C4-2B (cell line): ENCODE measurements at regions not wholly inside any gene's neighbourhood (a gene's known extent, or its start where the extent isn't known, plus 50 kb on each side); places are given as distances from the start of the nearest gene placed in this dataset.
"Not testable (repeated sequence)": the region's sequence is repeated elsewhere in the genome, so short reads cannot be mapped to it uniquely, and the experiment has no call there.

Experiments used
- H3K27ac ChIP-seq: fragments of 450-650 bp; 2 replicates; pipeline ENCODE4 v1.5.1; 2017
- CTCF ChIP-seq: fragments of 450-650 bp; conservative IDR thresholded peaks from 2 replicates; pipeline ENCODE4 v1.5.1; 2017; ENCODE audit warnings: mild to moderate bottlenecking
- ZFX ChIP-seq: fragments of 450-650 bp; IDR thresholded peaks from 2 replicates; pipeline ENCODE4 v1.6.1; 2017

- TF ChIP-seq CTCF (no peak), ZFX (no peak)
- no peak overlapping the region for H3K27ac ChIP-seq
These were observed 211.6 kb upstream of the NR5A2 start for GRCh38 chr1:199815947-199816346.

DNA sequence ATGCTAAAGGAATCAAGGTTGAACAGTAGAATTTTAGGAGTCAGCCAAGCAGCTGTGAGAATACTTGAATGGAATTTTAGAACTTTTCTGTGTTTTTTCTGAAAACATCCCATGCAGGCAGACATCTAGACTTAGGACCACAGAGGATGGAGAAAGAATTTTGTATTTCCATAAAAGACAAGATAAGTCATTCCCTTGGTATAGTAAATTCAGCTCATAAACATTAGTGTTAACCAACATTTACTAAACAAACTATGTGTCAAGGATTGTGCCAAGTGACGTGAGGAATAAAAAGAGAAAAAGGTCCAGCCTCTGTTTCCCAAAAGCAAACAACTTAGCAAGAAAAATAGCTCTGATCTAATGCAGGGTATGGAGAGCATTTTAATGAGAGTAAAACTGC lies 210.2 kb upstream of the NR5A2 start:
- TF ChIP-seq CTCF (no peak), ZFX (no peak)
- no peak overlapping the region for H3K27ac ChIP-seq

DNA sequence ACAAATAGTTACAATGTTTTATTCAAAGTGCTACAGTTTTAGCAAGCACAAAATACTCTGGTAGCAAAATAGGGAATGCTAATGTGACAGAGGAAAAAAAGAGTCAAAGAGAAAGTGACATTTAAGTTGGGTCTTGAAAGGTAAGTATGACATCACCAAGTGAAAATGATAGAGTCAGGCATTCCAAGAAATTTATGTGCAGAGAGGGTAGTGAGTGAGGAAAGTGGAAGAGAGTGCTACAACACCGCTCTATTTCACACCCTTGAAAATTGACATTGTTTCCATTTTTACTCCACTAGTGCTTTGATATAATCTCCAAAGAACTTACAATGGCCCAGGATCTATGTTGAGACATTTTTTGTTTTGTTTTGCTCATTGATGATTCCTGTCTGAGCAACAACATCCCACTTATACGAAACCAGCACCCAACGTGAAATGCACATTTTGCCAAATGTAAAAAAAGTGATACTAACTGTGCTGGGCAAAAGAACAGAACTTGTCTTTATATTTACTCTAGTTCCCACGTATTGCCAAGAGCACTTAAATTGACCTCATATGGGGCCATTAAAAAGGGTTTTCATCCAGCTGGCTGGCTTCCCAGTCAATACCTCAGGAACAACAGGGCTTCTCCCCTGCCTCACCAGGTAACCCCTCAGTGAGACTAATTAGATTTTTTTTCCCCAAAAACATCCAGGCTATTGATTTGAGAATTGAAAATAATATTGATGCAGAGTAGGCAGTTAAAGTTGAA lies 206.3 kb upstream of the NR5A2 start:
- no peak overlapping the region for H3K27ac ChIP-seq
- TF ChIP-seq ZFX (no peak), CTCF (no peak)

GRCh38 chr1:199832451-199832850 lies 195.1 kb upstream of the NR5A2 start:
- no peak overlapping the region for H3K27ac ChIP-seq
- no peak for TF ChIP-seq CTCF
- TF ChIP-seq ZFX = no peak

DNA sequence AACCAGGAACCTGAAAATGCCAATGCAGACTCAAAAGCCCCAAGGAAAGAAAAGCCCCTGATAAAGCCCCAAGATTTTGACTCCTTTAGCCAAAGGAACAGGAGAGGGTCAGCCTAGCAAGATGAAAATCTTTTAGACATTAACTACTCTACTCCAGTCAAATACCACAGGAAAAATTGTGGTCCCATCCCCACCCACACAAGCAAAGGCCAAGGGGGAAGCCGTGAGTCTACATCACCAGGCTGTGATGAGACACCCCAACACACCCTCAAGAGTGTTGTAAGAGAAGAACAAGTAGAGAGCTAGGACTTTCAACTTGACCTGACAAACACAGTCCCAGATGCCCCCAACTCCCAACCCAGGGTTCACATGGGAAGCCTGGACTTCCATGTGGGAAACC lies 192.8 kb upstream of the NR5A2 start:
- H3K27ac ChIP-seq = no peak overlapping the region
- no peak for TF ChIP-seq CTCF
- no peak for TF ChIP-seq ZFX

DNA sequence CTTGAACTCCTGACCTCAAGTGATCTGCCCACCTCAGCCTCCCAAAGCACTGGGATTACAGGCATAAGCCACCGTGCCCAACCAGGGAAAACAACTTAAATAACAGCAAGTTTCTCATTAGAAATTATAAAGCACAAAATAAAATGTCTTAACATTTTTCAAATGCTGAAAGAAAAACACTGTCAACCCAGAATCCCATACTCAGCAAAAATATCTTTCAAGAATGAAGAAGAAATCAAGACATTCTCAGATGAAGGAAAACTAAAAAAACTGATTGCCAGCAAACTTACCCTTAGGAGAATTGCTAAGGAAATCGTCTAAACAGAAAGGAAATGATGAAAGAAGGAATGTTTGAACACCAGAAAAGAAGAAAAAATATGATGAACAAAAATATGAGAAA lies 191.1 kb upstream of the NR5A2 start:
- no peak overlapping the region for H3K27ac ChIP-seq
- TF ChIP-seq ZFX = no peak
- TF ChIP-seq CTCF = no peak

GRCh38 chr1:199837321-199837720 lies 190.2 kb upstream of the NR5A2 start:
- H3K27ac ChIP-seq = no peak overlapping the region
- no peak for TF ChIP-seq CTCF
- no peak for TF ChIP-seq ZFX

- H3K27ac ChIP-seq = not testable (repeated sequence)
These were observed 187.9 kb upstream of the NR5A2 start for GRCh38 chr1:199839608-199840007.

DNA sequence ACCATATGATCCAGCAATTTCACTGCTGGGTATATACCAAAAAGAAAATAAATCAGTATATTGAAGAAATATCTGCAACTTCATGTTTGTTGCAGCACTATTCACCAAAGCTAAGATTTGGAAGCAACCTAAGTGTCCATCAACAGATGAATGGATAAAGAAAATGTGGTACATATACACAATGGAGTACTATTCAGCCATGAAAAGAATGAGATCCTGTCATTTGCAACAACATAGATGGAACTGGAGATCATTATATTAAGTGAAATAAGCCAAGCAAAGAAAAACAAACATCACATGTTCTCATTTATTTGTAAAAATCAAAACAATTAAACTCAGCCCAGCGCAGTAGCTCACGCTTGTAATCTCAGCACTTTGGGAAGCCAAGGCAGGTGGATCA lies 184.4 kb upstream of the NR5A2 start:
- H3K27ac ChIP-seq = not testable (repeated sequence)
